Body of pancreas (tissue), 4 donors: ENCODE measurements at regions not wholly inside any gene's neighbourhood (a gene's known extent, or its start where the extent isn't known, plus 50 kb on each side); places are given as distances from the start of the nearest gene placed in this dataset.

Experiments used
- ATAC-seq: fragments of 150-250 bp; one replicate; pipeline ENCODE4 v1.9.1; 2016
- DNase-seq, 4 donors: peaks; one replicate each; pipeline ENCODE4 v3.0.0-alpha.2; 2019
- H3K27ac ChIP-seq, 4 donors: fragments of 200-600 bp; sonication (generic); 1 replicate in 3 of 4; 2 replicates in 1 of 4; pipeline versions ENCODE4 v1.5.1 to v1.6.1; 2016 to 2019; ENCODE audit warnings: mild to moderate bottlenecking in 1 of 4, mixed read lengths in 1 of 4, moderate library complexity in 1 of 4
- H3K27me3 ChIP-seq, 2 donors: fragments of 200-600 bp; sonication (generic); one replicate each; pipeline ENCODE4 v1.6.0; 2016; ENCODE audit warnings: mild to moderate bottlenecking in 1 of 2
- H3K36me3 ChIP-seq, 2 donors: fragments of 200-600 bp; sonication (generic); replicated peaks in 1 of 2; 2 replicates each; pipeline ENCODE4 v1.5.1; 2016; ENCODE audit warnings: low read depth in 2 of 2; ENCODE audit not compliant: insufficient read depth in 1 of 2
- H3K4me1 ChIP-seq: fragments of 200-600 bp; sonication (generic); one replicate; pipeline ENCODE4 v1.6.0; 2016
- H3K4me3 ChIP-seq, 2 donors: fragments of 200-600 bp; sonication (generic); 1 replicate in 1 of 2; 2 replicates in 1 of 2; pipeline ENCODE4 v1.5.1; 2016 to 2019
- H3K9me3 ChIP-seq, 3 donors: fragments of 200-600 bp; sonication (generic); 1 replicate in 2 of 3; 2 replicates in 1 of 3; pipeline ENCODE4 v1.5.1; 2016
- POLR2A ChIP-seq, 3 donors: fragments of 450-650 bp; IDR thresholded peaks; one replicate each; pipeline ENCODE4 v1.6.1; 2016; ENCODE audit warnings: antibody characterized with exemption in 3 of 3, mild to moderate bottlenecking in 2 of 3
- WGBS, 2 donors: methylation state at CpG; one replicate each; pipeline ENCODE4 v1.1.5; 2017; 5-methylcytosine and 5-hydroxymethylcytosine counted together
- intact Hi-C: fragments of 100-400 bp; cut with DNase I; formaldehyde crosslinking; loops from one replicate; pipeline ENCODE4 v1.15.1; 2023
- TF ChIP-seq, protein P1 (sequence below), 7 experiments: fragments of 450-650 bp in 4 of 7; fragments of 200-600 bp in 3 of 7; sonication (generic) in 3 of 7; IDR thresholded peaks; one replicate each; pipeline ENCODE4 v1.5.1; 2016 to 2019; ENCODE audit warnings: antibody characterized with exemption in 7 of 7

DNA sequence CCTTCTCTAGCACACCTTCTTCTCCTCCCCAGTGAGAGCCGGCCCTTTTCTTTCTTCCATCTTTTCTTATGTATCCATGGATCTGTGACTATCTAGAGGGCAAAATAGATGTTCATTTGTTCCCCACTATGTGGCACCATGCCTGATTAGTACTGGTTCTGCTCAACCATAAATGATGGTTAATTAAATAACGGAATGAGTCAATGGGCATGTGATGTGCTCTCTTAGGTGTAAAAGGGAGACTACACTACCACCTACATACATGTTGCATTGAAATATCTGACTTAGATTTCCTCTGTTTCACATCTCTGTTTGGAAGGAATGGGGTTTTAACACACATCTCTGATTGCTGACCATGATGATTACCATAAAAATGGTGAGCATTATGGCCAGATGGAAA, 116.5 kb downstream of the BTG1 start:
- DNase-seq (no peak), ATAC-seq (no peak)
- Histone ChIP-seq H3K4me1 (peaks cover 34% of the 10 kb centered on the region), H3K36me3 (no peaks in the 10 kb centered on the region), H3K4me3 (no peak overlapping the region), H3K27ac (no peak overlapping the region), H3K9me3 (no peaks in the 10 kb centered on the region), H3K27me3 (no peaks in the 10 kb centered on the region)
- TF ChIP-seq, protein P1, sequence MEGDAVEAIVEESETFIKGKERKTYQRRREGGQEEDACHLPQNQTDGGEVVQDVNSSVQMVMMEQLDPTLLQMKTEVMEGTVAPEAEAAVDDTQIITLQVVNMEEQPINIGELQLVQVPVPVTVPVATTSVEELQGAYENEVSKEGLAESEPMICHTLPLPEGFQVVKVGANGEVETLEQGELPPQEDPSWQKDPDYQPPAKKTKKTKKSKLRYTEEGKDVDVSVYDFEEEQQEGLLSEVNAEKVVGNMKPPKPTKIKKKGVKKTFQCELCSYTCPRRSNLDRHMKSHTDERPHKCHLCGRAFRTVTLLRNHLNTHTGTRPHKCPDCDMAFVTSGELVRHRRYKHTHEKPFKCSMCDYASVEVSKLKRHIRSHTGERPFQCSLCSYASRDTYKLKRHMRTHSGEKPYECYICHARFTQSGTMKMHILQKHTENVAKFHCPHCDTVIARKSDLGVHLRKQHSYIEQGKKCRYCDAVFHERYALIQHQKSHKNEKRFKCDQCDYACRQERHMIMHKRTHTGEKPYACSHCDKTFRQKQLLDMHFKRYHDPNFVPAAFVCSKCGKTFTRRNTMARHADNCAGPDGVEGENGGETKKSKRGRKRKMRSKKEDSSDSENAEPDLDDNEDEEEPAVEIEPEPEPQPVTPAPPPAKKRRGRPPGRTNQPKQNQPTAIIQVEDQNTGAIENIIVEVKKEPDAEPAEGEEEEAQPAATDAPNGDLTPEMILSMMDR (IDR thresholded peaks at IDR 0.05): no peak
- TF ChIP-seq POLR2A (IDR thresholded peaks at IDR 0.05): no peak
- intact Hi-C loops: no loop called here
- 94 to 96% methylated on average over 2 of the region's 2 CpGs for WGBS, 2 donors

DNA sequence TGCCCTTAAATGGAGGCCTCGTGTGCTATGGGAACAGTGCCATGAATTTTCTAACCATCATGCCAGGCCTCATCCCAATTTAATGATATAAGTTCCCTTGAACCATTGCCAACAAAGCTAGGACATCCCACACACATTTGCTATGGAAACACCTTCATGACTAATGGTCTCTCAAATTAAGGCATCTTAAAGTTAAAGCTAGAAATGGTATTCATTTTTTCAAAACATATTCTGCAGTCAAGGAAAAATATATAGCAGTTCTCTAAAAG, 117.3 kb downstream of the BTG1 start:
- H3K9me3 ChIP-seq: no peaks in the 10 kb centered on the region
- H3K4me1 ChIP-seq: peaks cover 30% of the 10 kb centered on the region
- no peak for DNase-seq
- H3K27ac ChIP-seq: no peak overlapping the region
- ATAC-seq: no peak
- TF ChIP-seq, protein P1 (IDR thresholded peaks at IDR 0.05): no peak
- no peaks in the 10 kb centered on the region for H3K27me3 ChIP-seq
- H3K36me3 ChIP-seq: no peaks in the 10 kb centered on the region
- WGBS, 2 donors: 13 to 37% methylated on average over 1 of the region's 1 CpG
- intact Hi-C loops: no loop called here
- H3K4me3 ChIP-seq: no peak overlapping the region

DNA sequence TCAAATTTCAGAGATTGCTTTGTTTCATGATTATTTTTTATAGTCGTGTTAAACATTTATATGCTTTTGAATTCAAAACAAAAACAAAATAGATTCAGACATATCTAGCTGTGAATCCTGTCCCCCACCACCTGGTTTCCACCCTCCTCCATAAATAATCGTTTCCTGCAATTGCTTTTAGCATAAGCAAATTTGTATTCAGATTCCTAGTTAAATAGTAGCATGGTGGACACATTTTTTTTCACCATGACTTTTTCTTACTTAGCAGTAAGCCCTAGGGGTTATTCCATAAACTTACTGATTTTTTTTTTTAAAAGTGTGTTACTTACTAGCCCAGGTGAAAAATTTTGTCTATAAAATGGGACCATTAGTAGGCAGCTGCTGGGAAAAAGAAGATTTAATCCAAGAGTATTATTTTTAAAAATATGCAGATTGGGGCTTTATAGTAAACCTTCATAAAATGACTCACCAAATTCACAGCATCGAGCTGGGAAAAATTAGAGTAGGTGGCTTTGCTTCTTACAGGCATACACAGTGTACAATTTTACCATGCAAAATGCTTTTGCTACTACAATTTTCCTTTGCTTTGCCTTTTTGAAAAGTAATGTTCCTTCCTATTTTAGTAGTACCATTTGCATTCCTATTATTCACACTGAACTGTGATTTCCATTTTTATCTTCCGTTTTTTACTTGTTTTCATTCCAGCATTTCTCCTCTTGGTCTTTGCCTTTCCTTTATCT, 117.8 kb downstream of the BTG1 start:
- no peaks in the 10 kb centered on the region for H3K9me3 ChIP-seq
- ATAC-seq (no peak), DNase-seq (no peak)
- H3K27me3 ChIP-seq: no peaks in the 10 kb centered on the region
- intact Hi-C loops: no loop called here
- H3K4me3 ChIP-seq: no peak overlapping the region
- no peak for TF ChIP-seq POLR2A (IDR thresholded peaks at IDR 0.05)
- TF ChIP-seq, protein P1 (IDR thresholded peaks at IDR 0.05): no peak
- peaks cover 25% of the 10 kb centered on the region for H3K4me1 ChIP-seq
- WGBS, 2 donors: 74 to 75% methylated on average over 4 of the region's 4 CpGs
- H3K27ac ChIP-seq: no peak overlapping the region
- H3K36me3 ChIP-seq: no peaks in the 10 kb centered on the region

DNA sequence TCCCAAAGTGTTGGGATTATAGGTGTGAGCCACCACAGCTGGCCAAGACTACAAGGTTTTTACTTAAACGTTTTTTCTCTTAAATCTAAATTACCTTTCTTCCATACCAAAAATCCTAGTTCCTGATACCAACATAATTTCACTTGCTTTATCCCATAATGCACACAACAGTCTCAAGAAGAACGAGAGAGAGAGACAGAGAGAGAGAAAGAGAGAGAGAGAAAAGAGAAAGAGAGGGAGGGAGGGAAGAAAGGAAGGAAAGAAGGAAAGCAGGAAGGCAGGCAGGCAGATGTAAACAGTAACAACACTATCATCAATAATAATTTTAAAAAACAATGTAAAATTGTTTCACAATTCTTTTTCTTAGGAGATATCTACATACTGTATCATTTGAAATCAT, 118.4 kb downstream of the BTG1 start:
- no peak overlapping the region for H3K27ac ChIP-seq

More for the DNA sequence above, 118.4 kb downstream of the BTG1 start:
- ATAC-seq (no peak), DNase-seq (no peak)
- H3K4me1 ChIP-seq: peaks cover 19% of the 10 kb centered on the region
- intact Hi-C loops: no loop called here
- no peak overlapping the region for H3K4me3 ChIP-seq
- H3K9me3 ChIP-seq: no peaks in the 10 kb centered on the region
- no peaks in the 10 kb centered on the region for H3K36me3 ChIP-seq
- no peak for TF ChIP-seq POLR2A (IDR thresholded peaks at IDR 0.05)
- TF ChIP-seq, protein P1 (IDR thresholded peaks at IDR 0.05): no peak
- WGBS, 2 donors: 75 to 81% methylated on average over 2 of the region's 2 CpGs
- no peaks in the 10 kb centered on the region for H3K27me3 ChIP-seq
